Tibial nerve (tissue), 4 donors: ENCODE measurements at regions not wholly inside any gene's neighbourhood (a gene's known extent, or its start where the extent isn't known, plus 50 kb on each side); places are given as distances from the start of the nearest gene placed in this dataset.

Experiments used
- EP300 ChIP-seq, 2 donors: sonication (generic); formaldehyde crosslinking; IDR thresholded peaks; one replicate each; pipeline ENCODE4 v1.6.1; 2017; ENCODE audit warnings: antibody characterized with exemption in 2 of 2, mild to moderate bottlenecking in 1 of 2
- POLR2A ChIP-seq, 2 donors: fragments of 450-650 bp; IDR thresholded peaks; one replicate each; pipeline ENCODE4 v1.6.1; 2017; ENCODE audit warnings: antibody characterized with exemption in 2 of 2, mild to moderate bottlenecking in 2 of 2, moderate library complexity in 2 of 2
- TF ChIP-seq, protein P1 (sequence below), 5 experiments: fragments of 200-600 bp in 3 of 5; fragments of 450-650 bp in 2 of 5; sonication (generic) in 3 of 5; IDR thresholded peaks; one replicate each; pipeline ENCODE4 v1.5.1; 2016 to 2019; ENCODE audit warnings: antibody characterized with exemption in 5 of 5, mild to moderate bottlenecking in 3 of 5, moderate library complexity in 2 of 5

DNA sequence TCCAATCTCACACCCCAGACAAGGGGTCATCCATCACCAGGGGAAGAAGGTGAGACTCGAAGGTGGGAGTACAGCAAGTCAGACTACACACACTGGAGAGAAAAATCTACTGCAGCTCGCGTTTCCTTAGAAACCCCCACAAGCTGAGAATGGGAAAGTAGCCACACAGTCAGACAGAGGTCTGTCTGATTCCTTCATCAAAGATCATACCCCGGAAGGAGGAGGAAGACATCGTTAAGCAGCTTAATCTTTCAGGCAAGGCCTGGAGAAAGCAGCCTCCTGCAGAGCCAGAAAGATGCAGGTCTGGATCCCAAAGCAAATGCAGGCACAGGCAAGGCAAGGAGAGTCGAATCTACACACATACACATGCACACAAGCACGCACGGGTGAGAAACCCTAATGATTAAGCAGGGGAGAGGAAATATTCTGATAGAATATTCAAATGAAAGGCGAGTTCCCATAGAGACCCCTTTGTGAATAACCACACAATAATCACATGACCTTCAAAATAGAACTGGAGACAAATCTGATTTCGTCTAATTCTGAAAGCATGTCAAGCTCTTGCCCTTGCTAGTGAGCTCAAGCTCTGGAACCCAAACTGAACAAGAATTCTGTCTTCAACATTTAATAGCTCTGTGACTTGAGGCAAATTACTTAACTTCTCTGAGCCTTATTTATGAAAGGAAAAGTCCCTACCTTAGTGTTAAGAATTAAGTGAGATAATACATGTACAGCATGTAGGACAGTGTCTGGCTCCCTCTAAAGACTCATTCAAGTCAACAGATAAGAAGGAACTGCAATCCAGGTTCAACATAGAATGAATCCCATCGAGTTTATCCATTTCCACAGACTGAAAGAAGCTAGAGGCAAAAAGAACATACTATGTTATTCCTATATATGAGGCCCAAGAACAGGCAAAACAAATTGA, 387.8 kb downstream of the OMA1 start:
- TF ChIP-seq, protein P1, sequence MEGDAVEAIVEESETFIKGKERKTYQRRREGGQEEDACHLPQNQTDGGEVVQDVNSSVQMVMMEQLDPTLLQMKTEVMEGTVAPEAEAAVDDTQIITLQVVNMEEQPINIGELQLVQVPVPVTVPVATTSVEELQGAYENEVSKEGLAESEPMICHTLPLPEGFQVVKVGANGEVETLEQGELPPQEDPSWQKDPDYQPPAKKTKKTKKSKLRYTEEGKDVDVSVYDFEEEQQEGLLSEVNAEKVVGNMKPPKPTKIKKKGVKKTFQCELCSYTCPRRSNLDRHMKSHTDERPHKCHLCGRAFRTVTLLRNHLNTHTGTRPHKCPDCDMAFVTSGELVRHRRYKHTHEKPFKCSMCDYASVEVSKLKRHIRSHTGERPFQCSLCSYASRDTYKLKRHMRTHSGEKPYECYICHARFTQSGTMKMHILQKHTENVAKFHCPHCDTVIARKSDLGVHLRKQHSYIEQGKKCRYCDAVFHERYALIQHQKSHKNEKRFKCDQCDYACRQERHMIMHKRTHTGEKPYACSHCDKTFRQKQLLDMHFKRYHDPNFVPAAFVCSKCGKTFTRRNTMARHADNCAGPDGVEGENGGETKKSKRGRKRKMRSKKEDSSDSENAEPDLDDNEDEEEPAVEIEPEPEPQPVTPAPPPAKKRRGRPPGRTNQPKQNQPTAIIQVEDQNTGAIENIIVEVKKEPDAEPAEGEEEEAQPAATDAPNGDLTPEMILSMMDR (IDR thresholded peaks at IDR 0.05) = no peak
- TF ChIP-seq POLR2A (IDR thresholded peaks at IDR 0.05) (no peak), EP300 (IDR thresholded peaks at IDR 0.05) (no peak)
